ENCODE measurements at regions not wholly inside any gene's neighbourhood (a gene's known extent, or its start where the extent isn't known, plus 50 kb on each side); places are given as distances from the start of the nearest gene placed in this dataset.

- H3K9me3 ChIP-seq (ENCODE audit: insufficient read depth, low read length): no peaks in the 10 kb centered on the region
- H4K20me1 ChIP-seq (ENCODE audit: low read depth, low read length): no peaks in the 10 kb centered on the region
- no peaks in the 10 kb centered on the region for H3K9me2 ChIP-seq (replicated peaks; ENCODE audit: insufficient read depth, low read length)
- TF ChIP-seq CTCF (IDR thresholded peaks at IDR 0.05; ENCODE audit: insufficient read depth, low read length, poor library complexity, severe bottlenecking) (no peak), EZH2phosphoT487 (conservative IDR thresholded peaks at IDR 0.05; ENCODE audit: low read length) (no peak)
- H3F3A ChIP-seq (ENCODE audit: insufficient read depth): no peaks in the 10 kb centered on the region
- no peak overlapping the region for H3K9ac ChIP-seq (ENCODE audit: low read length)
- H2AFZ ChIP-seq (ENCODE audit: low read depth, low read length, severe bottlenecking): no peak overlapping the region
- no peaks in the 10 kb centered on the region for H3K36me3 ChIP-seq (ENCODE audit: low read length)
- no peaks in the 10 kb centered on the region for H3K79me2 ChIP-seq (ENCODE audit: insufficient read depth, low read length)
- no peak overlapping the region for H3K4me2 ChIP-seq (ENCODE audit: low read depth, low read length, poor library complexity, severe bottlenecking)
- H3K27ac ChIP-seq (ENCODE audit: low read depth, low read length): no peak overlapping the region
- H3K4me3 ChIP-seq (ENCODE audit: insufficient read depth, low read length, poor library complexity, severe bottlenecking): no peak overlapping the region
- H3K27me3 ChIP-seq (ENCODE audit: low read length): no peaks in the 10 kb centered on the region
Observed at GRCh38 chr5:25649628-25650265, 1005.0 kb upstream of the CDH10 start.

- Histone ChIP-seq H3K9me3 (ENCODE audit: insufficient read depth, low read length) (no peaks in the 10 kb centered on the region), H3K27me3 (ENCODE audit: low read length) (no peaks in the 10 kb centered on the region), H2AFZ (ENCODE audit: low read depth, low read length, severe bottlenecking) (peak overlapping the region; percentile 36), H3K27ac (ENCODE audit: low read depth, low read length) (no peak overlapping the region), H3K4me2 (ENCODE audit: low read depth, low read length, poor library complexity, severe bottlenecking) (no peak overlapping the region), H3K4me3 (ENCODE audit: insufficient read depth, low read length, poor library complexity, severe bottlenecking) (no peak overlapping the region), H4K20me1 (ENCODE audit: low read depth, low read length) (no peaks in the 10 kb centered on the region), H3K36me3 (ENCODE audit: low read length) (peaks cover 5% of the 10 kb centered on the region; the same call in 1 of the 2 replicates), H3K9me2 (replicated peaks; ENCODE audit: insufficient read depth, low read length) (no peaks in the 10 kb centered on the region), H3K9ac (ENCODE audit: low read length) (no peak overlapping the region), H3F3A (ENCODE audit: insufficient read depth) (no peaks in the 10 kb centered on the region), H3K79me2 (ENCODE audit: insufficient read depth, low read length) (no peaks in the 10 kb centered on the region)
- TF ChIP-seq CTCF (IDR thresholded peaks at IDR 0.05; ENCODE audit: insufficient read depth, low read length, poor library complexity, severe bottlenecking): no peak
- no peak for TF ChIP-seq EZH2phosphoT487 (conservative IDR thresholded peaks at IDR 0.05; ENCODE audit: low read length)
Observed at GRCh38 chr5:25646421-25647341, 1001.9 kb upstream of the CDH10 start.

- Histone ChIP-seq H3K4me3 (ENCODE audit: insufficient read depth, low read length, poor library complexity, severe bottlenecking) (no peak overlapping the region), H3K9me3 (ENCODE audit: insufficient read depth, low read length) (no peaks in the 10 kb centered on the region), H3K9ac (ENCODE audit: low read length) (no peak overlapping the region), H3F3A (ENCODE audit: insufficient read depth) (no peaks in the 10 kb centered on the region), H3K27me3 (ENCODE audit: low read length) (no peaks in the 10 kb centered on the region), H3K27ac (ENCODE audit: low read depth, low read length) (no peak overlapping the region), H3K36me3 (ENCODE audit: low read length) (peaks cover 5% of the 10 kb centered on the region; the same call in 1 of the 2 replicates), H3K4me2 (ENCODE audit: low read depth, low read length, poor library complexity, severe bottlenecking) (no peak overlapping the region), H3K79me2 (ENCODE audit: insufficient read depth, low read length) (no peaks in the 10 kb centered on the region), H2AFZ (ENCODE audit: low read depth, low read length, severe bottlenecking) (peak overlapping the region; percentile 64), H4K20me1 (ENCODE audit: low read depth, low read length) (no peaks in the 10 kb centered on the region), H3K9me2 (replicated peaks; ENCODE audit: insufficient read depth, low read length) (no peaks in the 10 kb centered on the region)
- TF ChIP-seq CTCF (IDR thresholded peaks at IDR 0.05; ENCODE audit: insufficient read depth, low read length, poor library complexity, severe bottlenecking) (no peak), EZH2phosphoT487 (conservative IDR thresholded peaks at IDR 0.05; ENCODE audit: low read length) (no peak)
Observed at GRCh38 chr5:25641124-25641523, 996.3 kb upstream of the CDH10 start.

Data from SU-DHL-6 (cell line).